ENCODE measurements at regions not wholly inside any gene's neighbourhood (a gene's known extent, or its start where the extent isn't known, plus 50 kb on each side); places are given as distances from the start of the nearest gene placed in this dataset.

DNA sequence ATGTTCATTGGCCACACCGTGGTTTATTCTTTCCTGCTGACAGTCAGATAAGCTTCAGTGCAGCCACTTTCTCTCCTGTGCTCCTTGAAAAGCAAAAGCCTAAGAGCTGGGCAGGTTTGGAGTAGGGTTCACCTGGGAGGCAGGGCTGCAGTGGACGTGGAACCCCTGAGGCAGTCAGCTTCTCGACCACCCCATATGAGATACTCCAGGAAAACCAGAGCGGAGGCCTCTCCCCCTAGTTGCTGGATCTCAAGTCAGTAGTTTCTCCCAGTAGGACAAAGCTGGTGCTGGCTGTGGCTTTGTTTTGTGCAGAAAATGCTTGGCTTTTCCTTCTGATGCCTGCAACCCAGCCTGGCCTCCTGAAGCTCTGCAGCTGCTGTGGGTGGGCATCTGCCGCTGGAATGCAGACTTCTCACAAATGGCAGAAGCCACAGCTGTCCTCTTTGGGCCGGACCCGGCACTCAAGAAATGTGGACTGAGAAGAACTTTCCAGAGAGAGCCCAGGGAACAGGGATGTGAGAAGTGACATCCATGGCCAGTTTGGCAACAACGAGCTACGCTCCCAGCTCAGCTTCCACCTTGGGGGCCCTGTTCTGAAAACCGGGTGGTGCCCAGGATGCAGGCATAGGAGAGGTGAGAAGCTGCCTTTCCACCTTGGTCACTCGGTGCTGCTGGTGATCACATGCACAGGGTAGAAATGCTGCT, 276.6 kb upstream of the TCERG1L start:
- TF ChIP-seq, protein P1, sequence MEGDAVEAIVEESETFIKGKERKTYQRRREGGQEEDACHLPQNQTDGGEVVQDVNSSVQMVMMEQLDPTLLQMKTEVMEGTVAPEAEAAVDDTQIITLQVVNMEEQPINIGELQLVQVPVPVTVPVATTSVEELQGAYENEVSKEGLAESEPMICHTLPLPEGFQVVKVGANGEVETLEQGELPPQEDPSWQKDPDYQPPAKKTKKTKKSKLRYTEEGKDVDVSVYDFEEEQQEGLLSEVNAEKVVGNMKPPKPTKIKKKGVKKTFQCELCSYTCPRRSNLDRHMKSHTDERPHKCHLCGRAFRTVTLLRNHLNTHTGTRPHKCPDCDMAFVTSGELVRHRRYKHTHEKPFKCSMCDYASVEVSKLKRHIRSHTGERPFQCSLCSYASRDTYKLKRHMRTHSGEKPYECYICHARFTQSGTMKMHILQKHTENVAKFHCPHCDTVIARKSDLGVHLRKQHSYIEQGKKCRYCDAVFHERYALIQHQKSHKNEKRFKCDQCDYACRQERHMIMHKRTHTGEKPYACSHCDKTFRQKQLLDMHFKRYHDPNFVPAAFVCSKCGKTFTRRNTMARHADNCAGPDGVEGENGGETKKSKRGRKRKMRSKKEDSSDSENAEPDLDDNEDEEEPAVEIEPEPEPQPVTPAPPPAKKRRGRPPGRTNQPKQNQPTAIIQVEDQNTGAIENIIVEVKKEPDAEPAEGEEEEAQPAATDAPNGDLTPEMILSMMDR (IDR thresholded peaks at IDR 0.05) = no peak
- TF ChIP-seq POLR2AphosphoS5 (IDR thresholded peaks at IDR 0.05) = no peak
